ENCODE measurements at regions not wholly inside any gene's neighbourhood (a gene's known extent, or its start where the extent isn't known, plus 50 kb on each side); places are given as distances from the start of the nearest gene placed in this dataset.

DNA sequence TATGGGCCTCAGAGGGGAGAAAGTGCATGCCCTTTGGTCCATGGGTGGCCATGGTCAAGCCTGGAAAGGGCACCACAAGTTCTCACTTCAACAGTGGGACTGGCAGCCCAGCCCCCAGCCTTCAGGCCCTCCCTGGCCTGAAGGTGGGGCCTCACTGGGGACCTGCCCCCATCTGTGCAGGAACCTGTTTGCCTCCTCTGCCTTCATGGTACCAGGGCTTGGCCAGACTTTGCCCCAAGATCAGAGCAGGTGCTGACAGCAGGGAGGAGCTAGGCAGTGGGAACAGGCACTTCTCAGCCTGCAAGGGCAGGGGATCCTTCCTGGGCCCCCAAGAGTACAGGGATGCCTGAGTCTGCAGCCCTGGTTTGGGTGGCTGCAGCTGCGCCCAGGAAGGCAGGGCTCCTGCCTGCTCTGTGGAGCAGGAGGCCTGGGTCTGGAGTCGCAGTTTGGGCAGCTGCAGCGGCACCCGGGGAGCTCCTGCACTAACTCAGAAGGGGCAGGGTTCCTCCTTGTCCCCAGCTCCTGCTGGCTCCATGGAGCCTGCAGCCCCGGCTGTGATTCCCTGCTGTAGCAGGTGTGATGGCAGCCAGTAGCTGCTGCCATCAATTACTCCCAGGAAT lies 460.1 kb upstream of the NCAM2 start:
- no peak for DNase-seq

GRCh38 chr21:20545454-20545853 lies 452.8 kb upstream of the NCAM2 start:
- no peak for DNase-seq

GRCh38 chr21:20551939-20552338 lies 446.3 kb upstream of the NCAM2 start:
- DNase-seq: no peak

DNA sequence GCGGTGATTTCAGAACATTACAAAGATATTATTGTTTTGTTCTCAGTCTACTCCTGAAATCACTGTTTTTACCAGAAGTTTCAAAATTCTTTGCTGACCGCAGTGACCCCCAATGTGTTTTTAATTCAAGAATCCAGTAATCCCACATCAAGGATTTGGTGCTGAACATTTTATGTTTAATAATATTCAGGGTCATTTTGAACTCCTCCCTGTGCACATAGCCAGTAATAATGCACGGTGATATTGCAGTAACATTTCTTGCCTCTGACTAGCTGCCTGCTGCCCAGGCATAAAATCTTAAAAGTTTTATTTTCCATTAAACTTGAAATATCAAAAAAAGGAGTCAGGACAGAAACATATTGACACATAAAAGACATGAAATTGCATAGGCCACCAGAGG lies 443.4 kb upstream of the NCAM2 start:
- DNase-seq: no peak

DNA sequence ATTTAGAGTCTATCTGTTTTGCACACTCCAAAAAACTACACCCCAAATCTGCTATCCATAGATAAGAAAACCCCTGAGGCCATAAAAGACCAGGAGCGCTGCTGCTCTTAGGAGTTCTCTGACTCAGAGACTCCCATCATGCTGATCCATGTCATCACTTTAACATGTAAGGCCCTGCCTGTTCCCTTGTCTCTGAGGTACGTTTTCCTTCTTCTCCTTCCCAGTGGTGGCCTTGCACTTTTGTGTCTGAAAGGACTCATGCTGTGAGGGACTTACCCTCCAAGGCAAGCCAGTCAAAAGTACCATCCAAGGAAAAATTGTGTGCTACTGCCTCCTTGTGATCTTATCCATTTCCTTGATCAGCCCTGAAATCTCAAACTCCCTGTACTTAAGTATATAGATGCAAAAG lies 427.4 kb upstream of the NCAM2 start:
- no peak for DNase-seq

DNA sequence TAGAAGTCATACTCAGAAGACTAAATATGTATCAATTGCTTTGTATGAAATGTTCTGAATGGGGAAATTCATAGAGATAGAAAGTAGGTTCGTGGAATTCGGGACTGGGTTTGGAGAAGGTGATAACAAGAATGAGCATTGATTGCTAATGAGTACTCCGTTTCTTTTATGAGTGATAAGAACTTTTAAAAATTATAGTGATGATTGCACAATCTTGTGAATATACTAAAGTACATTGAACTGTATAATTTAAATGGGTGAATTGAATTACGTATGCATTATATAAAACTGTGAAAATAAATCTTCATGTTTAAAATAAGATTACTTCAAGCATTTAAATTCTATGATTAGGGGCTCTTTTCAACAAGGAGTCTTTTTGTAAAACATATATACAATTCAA lies 425.6 kb upstream of the NCAM2 start:
- no peak for DNase-seq

GRCh38 chr21:20581361-20581760 lies 416.8 kb upstream of the NCAM2 start:
- no peak for DNase-seq

DNA sequence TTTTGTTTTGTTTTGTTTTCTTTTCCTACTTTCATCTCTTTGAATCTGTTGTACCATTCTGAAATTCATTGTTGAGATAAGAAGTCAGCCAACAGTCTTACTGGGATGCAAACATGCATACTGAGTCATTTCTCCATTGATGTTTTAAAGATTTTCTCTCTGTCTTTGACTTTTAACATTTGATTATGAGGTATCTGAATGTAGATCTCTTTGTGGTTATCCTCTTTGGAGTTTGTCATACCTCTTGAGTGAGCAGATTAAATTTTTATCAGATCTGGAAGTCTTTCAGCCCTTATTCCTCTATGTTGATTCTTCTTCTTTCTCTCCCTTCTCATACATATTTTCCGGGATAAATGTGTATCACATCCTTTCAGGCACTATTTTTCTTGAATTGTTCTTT lies 406.9 kb upstream of the NCAM2 start:
- DNase-seq: no peak

- no peak for DNase-seq
Observed at GRCh38 chr21:20592463-20592862, 405.7 kb upstream of the NCAM2 start.

DNA sequence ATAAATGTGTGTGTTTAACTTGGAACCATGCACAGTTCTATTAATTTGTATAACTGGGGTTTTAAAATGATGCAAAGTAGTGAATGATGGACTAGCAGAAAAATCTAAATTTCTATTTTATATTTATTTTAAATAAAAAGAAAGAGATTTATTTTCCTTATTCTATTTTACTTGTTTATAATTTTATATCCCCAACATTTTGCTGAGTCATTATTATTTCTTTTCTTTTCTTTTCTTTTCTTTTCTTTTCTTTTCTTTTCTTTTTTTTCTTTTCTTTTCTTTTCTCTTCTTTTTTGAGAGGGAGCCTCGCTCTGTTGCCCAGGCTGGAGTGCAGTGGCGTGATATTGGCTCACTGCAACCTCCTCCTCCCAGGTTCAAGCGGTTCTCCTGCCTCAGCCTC lies 395.0 kb upstream of the NCAM2 start:
- no peak for DNase-seq

DNA sequence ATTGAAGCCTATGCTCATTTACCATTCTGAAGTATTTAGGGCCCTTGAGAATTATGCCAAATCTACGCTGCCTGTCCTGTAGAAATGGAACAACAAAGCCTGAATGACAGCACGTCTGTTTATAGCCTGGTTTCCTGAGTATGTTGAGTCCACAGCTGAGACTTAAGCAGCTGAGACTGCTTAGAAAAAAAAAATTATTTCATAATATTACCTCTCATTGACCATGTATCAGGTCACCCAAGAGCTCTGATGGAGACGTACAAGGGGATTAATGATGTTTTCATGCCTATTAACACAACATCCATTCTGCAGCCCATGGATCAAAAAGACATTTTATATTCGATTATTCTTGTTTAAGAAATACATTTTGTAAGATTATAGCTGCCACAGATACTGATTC lies 387.2 kb upstream of the NCAM2 start:
- no peak for DNase-seq

- DNase-seq: no peak
Observed at GRCh38 chr21:20613654-20614053, 384.6 kb upstream of the NCAM2 start.

DNA sequence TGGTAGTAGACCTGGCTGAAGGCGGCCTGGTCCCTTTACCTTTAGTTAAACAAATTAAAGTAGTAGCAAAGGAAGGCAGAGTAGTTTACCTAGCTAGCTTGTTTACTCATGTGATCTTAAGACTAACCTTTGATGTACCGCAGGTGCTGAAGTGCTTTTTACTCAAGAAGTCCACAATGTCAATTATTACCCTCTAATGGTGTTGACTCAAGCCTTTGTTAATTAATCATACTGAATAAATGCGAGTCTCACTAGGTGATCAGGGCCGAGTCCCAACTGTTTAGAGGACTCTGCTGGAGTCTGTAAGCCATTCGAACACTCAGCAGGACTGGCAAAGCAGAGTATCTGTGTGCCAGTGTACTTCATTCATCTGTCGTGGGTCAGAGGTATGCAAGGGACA lies 381.1 kb upstream of the NCAM2 start:
- DNase-seq: no peak

DNA sequence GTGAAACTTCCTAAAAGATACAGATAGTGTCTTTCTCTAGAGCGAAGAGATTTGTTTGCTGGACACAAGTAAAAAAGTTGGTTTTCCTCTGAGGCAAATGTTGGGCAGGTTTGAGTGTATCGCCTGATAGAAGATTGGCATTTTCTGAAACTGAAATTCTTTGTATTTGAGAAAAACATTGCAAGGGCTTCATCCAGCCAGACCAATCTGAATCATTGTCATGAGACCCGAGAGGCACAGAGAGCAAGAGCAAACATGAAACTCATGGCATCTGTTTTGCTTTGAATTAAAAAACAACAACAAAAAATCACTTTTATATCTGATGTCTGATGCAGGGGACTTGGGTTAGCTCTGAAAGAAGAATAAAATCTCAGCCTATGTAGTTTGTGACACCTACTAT lies 379.3 kb upstream of the NCAM2 start:
- DNase-seq: no peak

- DNase-seq: no peak
Observed at GRCh38 chr21:20627594-20627993, 370.6 kb upstream of the NCAM2 start.

GRCh38 chr21:20631633-20632032 lies 366.6 kb upstream of the NCAM2 start:
- DNase-seq: no peak

- DNase-seq: no peak
Observed at GRCh38 chr21:20639026-20639425, 359.2 kb upstream of the NCAM2 start.

DNA sequence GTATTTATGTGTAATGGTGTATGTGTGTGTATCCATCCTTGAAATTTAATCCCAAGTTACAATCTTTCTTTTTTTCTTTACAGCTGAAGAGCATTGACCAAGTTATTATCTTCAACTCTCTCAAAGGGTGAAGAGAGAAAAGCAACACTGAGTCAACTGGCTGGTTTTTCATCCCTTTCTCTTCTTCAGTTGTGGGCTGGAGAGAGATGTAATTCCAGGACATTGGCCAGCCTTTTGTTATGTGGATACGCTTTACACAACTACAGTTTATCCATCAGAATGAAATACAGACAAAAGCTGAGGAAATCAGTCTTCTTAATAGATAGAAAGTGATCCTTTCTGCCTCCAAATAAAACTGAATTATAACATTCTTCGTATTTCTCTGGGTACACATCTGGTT lies 357.0 kb upstream of the NCAM2 start:
- no peak for DNase-seq

DNA sequence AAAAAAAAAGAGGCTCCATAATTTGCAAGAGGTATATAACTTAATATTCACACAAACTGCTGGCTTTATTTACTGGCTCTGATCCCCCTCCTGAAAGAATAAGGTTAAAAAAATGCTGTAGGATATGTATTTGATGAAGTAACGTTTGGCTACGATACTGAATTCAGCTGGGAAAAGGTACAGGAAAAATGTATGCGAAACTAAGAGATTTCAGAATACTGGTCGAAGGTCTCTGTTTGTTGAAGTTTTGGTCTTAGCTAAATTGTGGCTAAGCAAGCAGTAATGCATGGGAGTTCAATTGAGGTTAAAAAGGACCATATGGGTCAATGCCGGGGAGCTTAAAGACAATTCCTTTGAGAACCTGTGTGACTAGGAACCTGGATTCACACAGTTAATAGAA lies 355.5 kb upstream of the NCAM2 start:
- DNase-seq: no peak

DNA sequence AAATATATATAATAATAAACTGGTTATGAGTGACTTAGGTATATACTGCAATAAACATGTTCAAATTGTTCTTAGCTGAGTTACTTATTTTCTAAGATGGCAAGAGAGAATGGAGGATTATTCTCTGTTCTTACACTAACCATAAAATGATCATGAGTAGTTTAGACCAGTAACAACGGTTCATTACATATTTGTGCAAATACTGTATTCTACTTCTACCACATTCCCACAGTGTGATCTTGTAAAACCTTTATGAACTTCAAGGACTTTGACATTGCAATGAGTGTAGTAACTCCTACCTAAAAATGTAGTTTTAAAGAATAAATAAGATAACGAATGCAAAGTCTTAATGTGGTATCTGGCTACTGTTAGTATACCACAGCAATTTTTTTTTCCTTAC lies 353.7 kb upstream of the NCAM2 start:
- DNase-seq: no peak

GRCh38 chr21:20645344-20645743 lies 352.9 kb upstream of the NCAM2 start:
- no peak for DNase-seq

- DNase-seq: no peak
Observed at GRCh38 chr21:20646431-20647165, 351.6 kb upstream of the NCAM2 start.

GRCh38 chr21:20647607-20648006 lies 350.6 kb upstream of the NCAM2 start:
- no peak for DNase-seq

DNA sequence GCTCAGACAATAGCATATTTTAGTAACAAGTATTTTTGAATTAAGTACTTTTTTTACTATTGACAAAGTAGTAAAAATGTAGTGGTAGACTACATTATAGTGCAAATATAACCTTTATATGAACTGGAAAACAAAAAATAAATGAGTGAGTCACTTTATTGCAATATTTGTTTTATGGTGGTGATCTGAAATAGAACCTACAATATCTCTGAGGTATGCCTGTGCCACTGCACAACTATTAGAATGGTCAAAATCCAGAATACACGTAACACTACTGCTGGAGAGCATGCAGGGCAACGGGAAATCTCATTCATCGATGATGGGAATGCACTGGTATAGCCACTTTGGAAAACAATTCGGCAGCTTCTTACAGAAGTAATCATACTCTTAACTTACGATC lies 349.0 kb upstream of the NCAM2 start:
- DNase-seq: no peak

All from left kidney (tissue), 1 donor.